Fibroblast of lung (primary cell): ENCODE measurements at regions not wholly inside any gene's neighbourhood (a gene's known extent, or its start where the extent isn't known, plus 50 kb on each side); places are given as distances from the start of the nearest gene placed in this dataset.

ENCODE experiments used
- DNase-seq, 2 donors: peaks; one replicate each; pipeline versions ENCODE4 v3.0.0 to v3.0.0-alpha.2; 2010; ENCODE audit warnings: low read depth in 2 of 2
- H2AFZ ChIP-seq: 2 replicates; pipeline ENCODE4 v1.5.1; 2012; ENCODE audit warnings: low read length, control low read depth, inconsistent platforms
- H3K27ac ChIP-seq: 2 replicates; pipeline ENCODE4 v1.5.1; 2011; ENCODE audit warnings: low read length, control low read depth; ENCODE audit not compliant: insufficient read depth
- H3K27me3 ChIP-seq: 2 replicates; pipeline ENCODE4 v1.5.1; 2011; ENCODE audit warnings: mild to moderate bottlenecking, low read length; ENCODE audit not compliant: control insufficient read depth, insufficient read depth
- H3K36me3 ChIP-seq: 2 replicates; pipeline ENCODE4 v1.5.1; 2011; ENCODE audit warnings: low read length; ENCODE audit not compliant: control insufficient read depth, insufficient read depth
- H3K4me1 ChIP-seq: 2 replicates; pipeline ENCODE4 v1.5.1; 2011; ENCODE audit warnings: low read length; ENCODE audit not compliant: control insufficient read depth, insufficient read depth; ENCODE audit errors: extremely low read depth
- H3K4me2 ChIP-seq: 2 replicates; pipeline ENCODE4 v1.5.1; 2011; ENCODE audit warnings: low read length, control low read depth; ENCODE audit not compliant: insufficient read depth; ENCODE audit errors: extremely low read depth
- H3K4me3 ChIP-seq, 4 experiments: fragments of 200-600 bp in 1 of 4; sonication (generic) in 1 of 4; replicated peaks in 1 of 4; 2 replicates each; pipeline ENCODE4 v1.5.1; 2011 to 2016; ENCODE audit warnings: low read length in 4 of 4, low read depth in 3 of 4, mild to moderate bottlenecking in 3 of 4, control low read depth in 2 of 4, inconsistent platforms in 1 of 4, mixed read lengths in 1 of 4; ENCODE audit not compliant: insufficient read depth in 1 of 4; ENCODE audit errors: control extremely low read depth in 1 of 4
- H3K79me2 ChIP-seq: 2 replicates; pipeline ENCODE4 v1.5.1; 2012; ENCODE audit warnings: mild to moderate bottlenecking, low read length, inconsistent platforms; ENCODE audit not compliant: control insufficient read depth, insufficient read depth
- H3K9ac ChIP-seq: 2 replicates; pipeline ENCODE4 v1.5.1; 2011; ENCODE audit warnings: mild to moderate bottlenecking, low read length, control low read depth; ENCODE audit not compliant: insufficient read depth
- H3K9me3 ChIP-seq: 2 replicates; pipeline ENCODE4 v1.5.1; 2012; ENCODE audit warnings: low read depth, low read length; ENCODE audit not compliant: control insufficient read depth, insufficient read depth
- H4K20me1 ChIP-seq: 2 replicates; pipeline ENCODE4 v1.5.1; 2011; ENCODE audit warnings: low read length; ENCODE audit not compliant: control insufficient read depth, insufficient read depth; ENCODE audit errors: extremely low read depth
- EZH2 ChIP-seq: IDR thresholded peaks from 2 replicates; pipeline ENCODE4 v1.5.1; 2012; ENCODE audit warnings: low read length, control low read depth, mild to moderate bottlenecking; ENCODE audit errors: missing control alignments
- TF ChIP-seq, protein P1 (sequence below), 2 donors: IDR thresholded peaks in 1 of 2; conservative IDR thresholded peaks in 1 of 2; 1 replicate in 1 of 2; 2 replicates in 1 of 2; pipeline ENCODE4 v1.5.1; 2011 to 2012; ENCODE audit warnings: low read length in 2 of 2, control low read depth in 1 of 2, inconsistent platforms in 1 of 2, low read depth in 1 of 2, mild to moderate bottlenecking in 1 of 2

DNA sequence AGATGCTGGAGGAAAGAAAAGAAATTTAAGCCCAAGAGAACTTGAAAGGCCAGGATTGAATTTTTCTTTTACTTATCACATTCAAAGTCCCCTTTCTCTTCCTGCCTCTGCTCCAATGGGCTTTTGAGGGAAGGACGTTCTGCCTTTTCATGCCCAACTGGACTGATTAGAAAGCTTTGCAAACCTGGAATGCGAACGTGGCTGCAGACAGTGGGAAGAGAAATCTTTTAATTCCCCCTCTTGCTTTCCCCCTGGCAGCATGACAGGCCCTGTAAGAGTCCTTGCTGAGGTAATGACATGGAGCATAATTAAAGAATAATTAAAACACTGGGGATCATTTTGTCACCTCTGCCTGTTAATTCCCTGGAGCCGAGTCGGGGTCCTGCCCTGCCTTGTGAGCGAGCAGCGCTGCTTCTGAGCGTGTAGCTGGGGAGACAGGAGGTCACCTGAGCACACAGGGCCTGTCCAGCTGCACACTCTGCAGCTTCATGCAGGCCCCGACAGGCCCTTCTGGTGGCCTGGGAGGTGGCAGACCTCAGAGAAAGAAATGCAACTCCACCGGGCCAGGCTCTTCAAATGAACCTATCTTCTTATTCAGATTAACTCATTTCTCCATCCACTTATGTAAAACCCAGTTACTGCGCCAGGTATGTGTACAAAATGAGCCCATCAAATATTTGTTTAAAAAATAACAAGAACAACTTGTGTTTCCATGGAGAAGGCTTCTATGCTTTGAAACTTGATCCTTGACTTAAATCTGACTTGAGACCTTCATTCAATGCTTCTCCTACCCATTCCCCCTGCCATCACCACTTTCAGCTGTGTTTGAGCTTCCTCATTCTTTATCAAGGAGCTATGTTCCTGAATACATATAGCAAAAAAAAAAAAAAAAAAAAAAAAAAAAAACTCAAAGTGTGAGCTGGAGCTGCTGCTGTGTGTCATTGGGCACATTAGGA lies 628.2 kb upstream of the CFAP20DC start:
- Histone ChIP-seq H4K20me1 (no peaks in the 10 kb centered on the region), H3K4me2 (no peak overlapping the region), H3K9me3 (no peaks in the 10 kb centered on the region), H3K36me3 (no peaks in the 10 kb centered on the region), H3K4me3 (no peak overlapping the region), H3K4me1 (no peaks in the 10 kb centered on the region), H3K27me3 (no peaks in the 10 kb centered on the region), H2AFZ (no peak overlapping the region), H3K9ac (no peak overlapping the region), H3K27ac (no peak overlapping the region), H3K79me2 (no peaks in the 10 kb centered on the region)
- no peak for DNase-seq
- TF ChIP-seq EZH2: no peak
- TF ChIP-seq, protein P1, sequence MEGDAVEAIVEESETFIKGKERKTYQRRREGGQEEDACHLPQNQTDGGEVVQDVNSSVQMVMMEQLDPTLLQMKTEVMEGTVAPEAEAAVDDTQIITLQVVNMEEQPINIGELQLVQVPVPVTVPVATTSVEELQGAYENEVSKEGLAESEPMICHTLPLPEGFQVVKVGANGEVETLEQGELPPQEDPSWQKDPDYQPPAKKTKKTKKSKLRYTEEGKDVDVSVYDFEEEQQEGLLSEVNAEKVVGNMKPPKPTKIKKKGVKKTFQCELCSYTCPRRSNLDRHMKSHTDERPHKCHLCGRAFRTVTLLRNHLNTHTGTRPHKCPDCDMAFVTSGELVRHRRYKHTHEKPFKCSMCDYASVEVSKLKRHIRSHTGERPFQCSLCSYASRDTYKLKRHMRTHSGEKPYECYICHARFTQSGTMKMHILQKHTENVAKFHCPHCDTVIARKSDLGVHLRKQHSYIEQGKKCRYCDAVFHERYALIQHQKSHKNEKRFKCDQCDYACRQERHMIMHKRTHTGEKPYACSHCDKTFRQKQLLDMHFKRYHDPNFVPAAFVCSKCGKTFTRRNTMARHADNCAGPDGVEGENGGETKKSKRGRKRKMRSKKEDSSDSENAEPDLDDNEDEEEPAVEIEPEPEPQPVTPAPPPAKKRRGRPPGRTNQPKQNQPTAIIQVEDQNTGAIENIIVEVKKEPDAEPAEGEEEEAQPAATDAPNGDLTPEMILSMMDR (conservative IDR thresholded peaks at IDR 0.05 in 1 of 2, IDR thresholded peaks at IDR 0.05 in 1 of 2; ENCODE audit: low read depth in 1 of 2, low read length in 2 of 2): no peak

DNA sequence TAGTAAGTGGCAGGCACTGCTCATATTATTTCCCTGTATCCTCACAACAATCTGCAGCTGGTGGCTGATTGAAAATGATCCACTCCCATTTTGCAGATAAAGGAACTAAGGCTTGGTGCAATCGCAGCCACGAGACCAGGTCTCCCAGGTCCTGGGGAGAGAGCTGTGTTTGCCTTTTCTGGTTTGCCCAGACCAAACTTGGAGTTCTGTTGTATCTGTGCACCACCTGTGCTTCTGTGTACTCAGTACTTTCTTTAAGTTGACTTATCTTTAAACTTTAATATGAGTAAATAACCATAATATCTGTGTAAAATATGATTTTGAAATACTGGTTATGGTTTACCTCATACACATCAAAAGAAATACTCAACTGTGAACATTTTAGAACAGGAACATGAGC lies 625.7 kb upstream of the CFAP20DC start:
- H2AFZ ChIP-seq: no peak overlapping the region
- no peaks in the 10 kb centered on the region for H3K9me3 ChIP-seq
- H3K4me2 ChIP-seq: no peak overlapping the region
- no peaks in the 10 kb centered on the region for H3K27me3 ChIP-seq
- DNase-seq: no peak
- no peak overlapping the region for H3K4me3 ChIP-seq
- H3K4me1 ChIP-seq: no peaks in the 10 kb centered on the region
- no peaks in the 10 kb centered on the region for H4K20me1 ChIP-seq
- TF ChIP-seq, protein P1 (conservative IDR thresholded peaks at IDR 0.05 in 1 of 2, IDR thresholded peaks at IDR 0.05 in 1 of 2; ENCODE audit: low read depth in 1 of 2, low read length in 2 of 2): no peak
- no peak for TF ChIP-seq EZH2
- H3K27ac ChIP-seq: no peak overlapping the region
- no peaks in the 10 kb centered on the region for H3K79me2 ChIP-seq
- no peak overlapping the region for H3K9ac ChIP-seq
- H3K36me3 ChIP-seq: no peaks in the 10 kb centered on the region

DNA sequence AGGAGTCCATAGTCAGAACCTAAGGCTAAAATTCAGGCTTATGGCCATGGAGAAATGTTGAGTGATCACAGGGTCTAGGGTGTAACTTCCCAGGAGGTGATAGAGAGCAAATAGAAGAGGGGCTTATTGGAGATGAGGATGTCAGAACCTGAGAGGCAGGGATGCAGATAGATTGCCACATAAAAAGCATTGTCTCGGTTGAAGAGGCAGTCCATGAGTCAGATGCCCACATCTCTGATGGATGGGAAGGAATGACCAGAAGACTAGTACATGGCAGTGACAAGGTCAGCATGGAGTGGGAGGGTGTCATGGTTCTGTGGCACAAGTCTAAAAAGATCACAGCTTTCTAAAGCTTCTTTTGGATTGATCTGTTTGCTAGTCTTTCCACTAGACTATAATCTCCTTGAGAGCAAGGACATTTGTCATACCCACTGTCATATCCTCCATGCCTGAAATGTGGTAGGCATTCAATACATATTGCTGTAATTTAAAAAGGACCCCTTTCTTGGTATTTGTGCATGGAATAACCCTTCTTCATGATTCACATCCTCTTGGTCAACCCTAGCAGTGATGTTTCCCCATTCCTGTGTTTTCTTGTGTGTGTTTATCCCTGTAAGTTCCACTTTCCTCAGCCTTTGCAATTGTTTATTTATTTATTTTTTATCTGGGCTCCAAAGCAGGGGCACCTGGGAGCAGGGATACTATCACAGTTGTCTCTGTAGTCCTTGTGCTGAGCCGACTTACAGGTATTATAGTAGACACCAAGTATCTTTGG lies 613.4 kb upstream of the CFAP20DC start:
- Histone ChIP-seq H3K27me3 (no peaks in the 10 kb centered on the region), H3K9me3 (no peaks in the 10 kb centered on the region), H4K20me1 (no peaks in the 10 kb centered on the region), H3K9ac (no peak overlapping the region), H3K4me3 (no peak overlapping the region), H3K4me1 (no peaks in the 10 kb centered on the region), H3K36me3 (no peaks in the 10 kb centered on the region), H3K79me2 (no peaks in the 10 kb centered on the region), H2AFZ (no peak overlapping the region), H3K4me2 (no peak overlapping the region), H3K27ac (no peak overlapping the region)
- TF ChIP-seq, protein P1 (conservative IDR thresholded peaks at IDR 0.05 in 1 of 2, IDR thresholded peaks at IDR 0.05 in 1 of 2; ENCODE audit: low read depth in 1 of 2, low read length in 2 of 2): no peak
- no peak for TF ChIP-seq EZH2
- DNase-seq: no peak
